ENCODE measurements at regions not wholly inside any gene's neighbourhood (a gene's known extent, or its start where the extent isn't known, plus 50 kb on each side); places are given as distances from the start of the nearest gene placed in this dataset.

GRCh38 chr11:10945196-10945595 is 87.3 kb upstream of the ZBED5 start:
- DNase-seq (no peak), ATAC-seq (ENCODE audit: poor library complexity) (no peak)
- H3K4me1 Mint-ChIP-seq (ENCODE audit: low read depth): no peaks in the 10 kb centered on the region
- no peaks in the 10 kb centered on the region for H3K36me3 Mint-ChIP-seq (ENCODE audit: low read depth)
- H3K9me3 Mint-ChIP-seq: no peaks in the 10 kb centered on the region
- Histone ChIP-seq H3K36me3 (ENCODE audit: insufficient read depth, low read length) (no peaks in the 10 kb centered on the region), H3K4me1 (ENCODE audit: insufficient read depth, low read length) (no peaks in the 10 kb centered on the region), H3K9me3 (ENCODE audit: control insufficient read depth in 1 of 2, insufficient read depth in 1 of 2, low read length in 2 of 2) (no peaks in the 10 kb centered on the region), H3K4me3 (ENCODE audit: low read length) (no peak overlapping the region), H3K27me3 (ENCODE audit: control insufficient read depth in 1 of 2, insufficient read depth in 2 of 2, low read length in 2 of 2) (no peaks in the 10 kb centered on the region), H3K27ac (ENCODE audit: low read depth in 1 of 2, low read length in 2 of 2) (no peak overlapping the region)
- no peak overlapping the region for H3K4me3 Mint-ChIP-seq
- H3K27ac Mint-ChIP-seq: no peak overlapping the region
- no peak for TF ChIP-seq CTCF (IDR thresholded peaks at IDR 0.05)
- ChIA-PET CTCF (interaction anchor here (0.6 to 2.5 kb wide), 2 partner anchors 11 to 108 kb away, joined by 3 to 10 read pairs; no protein-coding TSS in a partner anchor), POLR2A (no interaction called here)
- intact Hi-C loops (cut with DNase I, micrococcal nuclease): no loop called here
- peaks cover 20% of the 10 kb centered on the region for H3K27me3 Mint-ChIP-seq

GRCh38 chr11:10943968-10944367 is 86.1 kb upstream of the ZBED5 start:
- ChIA-PET CTCF (interaction anchor here (2.5 kb wide), 1 partner anchor 10 kb away, joined by 10 read pairs; no protein-coding TSS in a partner anchor), POLR2A (no interaction called here)
- no peaks in the 10 kb centered on the region for H3K4me1 Mint-ChIP-seq (ENCODE audit: low read depth)
- H3K36me3 Mint-ChIP-seq (ENCODE audit: low read depth): no peaks in the 10 kb centered on the region
- no peaks in the 10 kb centered on the region for H3K9me3 ChIP-seq (ENCODE audit: control insufficient read depth in 1 of 2, insufficient read depth in 1 of 2, low read length in 2 of 2)
- H3K4me1 ChIP-seq (ENCODE audit: insufficient read depth, low read length): no peaks in the 10 kb centered on the region
- H3K27me3 Mint-ChIP-seq: peaks cover 10% of the 10 kb centered on the region
- no peak overlapping the region for H3K27ac ChIP-seq (ENCODE audit: low read depth in 1 of 2, low read length in 2 of 2)
- no peaks in the 10 kb centered on the region for H3K36me3 ChIP-seq (ENCODE audit: insufficient read depth, low read length)
- H3K9me3 Mint-ChIP-seq: no peaks in the 10 kb centered on the region
- H3K27me3 ChIP-seq (ENCODE audit: control insufficient read depth in 1 of 2, insufficient read depth in 2 of 2, low read length in 2 of 2): no peaks in the 10 kb centered on the region
- H3K4me3 ChIP-seq (ENCODE audit: low read length): no peak overlapping the region
- DNase-seq: no peak
- intact Hi-C loops (cut with DNase I, micrococcal nuclease): loop anchor here in 1 of 2 experiments (5.0 kb wide), 1 partner anchor 1123 kb away; no protein-coding TSS in a partner anchor
- H3K27ac Mint-ChIP-seq: no peak overlapping the region
- H3K4me3 Mint-ChIP-seq: no peak overlapping the region
- no peak for TF ChIP-seq CTCF (IDR thresholded peaks at IDR 0.05)
- ATAC-seq (ENCODE audit: poor library complexity): no peak

GRCh38 chr11:10942620-10943019 is 84.8 kb upstream of the ZBED5 start:
- peaks cover 6% of the 10 kb centered on the region for H3K27me3 Mint-ChIP-seq
- no peaks in the 10 kb centered on the region for H3K4me1 ChIP-seq (ENCODE audit: insufficient read depth, low read length)
- intact Hi-C loops (cut with DNase I, micrococcal nuclease): loop anchor here in 1 of 2 experiments (5.0 kb wide), 1 partner anchor 1125 kb away; no protein-coding TSS in a partner anchor
- H3K36me3 ChIP-seq (ENCODE audit: insufficient read depth, low read length): no peaks in the 10 kb centered on the region
- no peak overlapping the region for H3K27ac ChIP-seq (ENCODE audit: low read depth in 1 of 2, low read length in 2 of 2)
- no peak for TF ChIP-seq CTCF (IDR thresholded peaks at IDR 0.05)
- no peaks in the 10 kb centered on the region for H3K27me3 ChIP-seq (ENCODE audit: control insufficient read depth in 1 of 2, insufficient read depth in 2 of 2, low read length in 2 of 2)
- H3K9me3 ChIP-seq (ENCODE audit: control insufficient read depth in 1 of 2, insufficient read depth in 1 of 2, low read length in 2 of 2): no peaks in the 10 kb centered on the region
- ChIA-PET CTCF (interaction anchor here (0.7 to 1.2 kb wide), 2 partner anchors 9 to 150 kb away, joined by 3 read pairs; no protein-coding TSS in a partner anchor), POLR2A (interaction anchor here (0.6 kb wide), 1 partner anchor 84 kb away, joined by 3 read pairs; the partner anchor contains the start of gene ZBED5)
- no peaks in the 10 kb centered on the region for H3K36me3 Mint-ChIP-seq (ENCODE audit: low read depth)
- ATAC-seq (ENCODE audit: poor library complexity) (no peak), DNase-seq (no peak)
- no peak overlapping the region for H3K4me3 ChIP-seq (ENCODE audit: low read length)
- no peak overlapping the region for H3K4me3 Mint-ChIP-seq
- no peaks in the 10 kb centered on the region for H3K4me1 Mint-ChIP-seq (ENCODE audit: low read depth)
- H3K27ac Mint-ChIP-seq: no peak overlapping the region
- H3K9me3 Mint-ChIP-seq: no peaks in the 10 kb centered on the region
